NCI-H345 (cell line): ENCODE measurements at regions not wholly inside any gene's neighbourhood (a gene's known extent, or its start where the extent isn't known, plus 50 kb on each side); places are given as distances from the start of the nearest gene placed in this dataset.
A peak's percentile ranks its signal among the peaks of the same experiment; 100 is the strongest.
"Not testable (repeated sequence)": the region's sequence is repeated elsewhere in the genome, so short reads cannot be mapped to it uniquely, and the experiment has no call there.

Source experiments
- DNase-seq: peaks from one replicate; lab custom pipeline; 2025; lab: John Stamatoyannopoulos, UW

GRCh38 chr15:100720406-100720967 is 118.1 kb downstream of the ASB7 start:
- DNase-seq = no peak

GRCh38 chr15:100721758-100722550 is 119.6 kb downstream of the ASB7 start:
- DNase-seq = peak; percentile 73

- no peak for DNase-seq
These were observed 120.3 kb downstream of the ASB7 start for GRCh38 chr15:100722551-100723314.

GRCh38 chr15:100723315-100723801 is 121.0 kb downstream of the ASB7 start:
- DNase-seq = no peak

GRCh38 chr15:100725121-100726069 is 123.0 kb downstream of the ASB7 start:
- DNase-seq = no peak

- DNase-seq = no peak
These were observed 123.7 kb downstream of the ASB7 start for GRCh38 chr15:100726070-100726420.

GRCh38 chr15:100726421-100727190 is 124.2 kb downstream of the ASB7 start:
- DNase-seq = no peak

- no peak for DNase-seq
These were observed 125.0 kb downstream of the ASB7 start for GRCh38 chr15:100727291-100727851.

GRCh38 chr15:100728371-100729201 is 126.2 kb downstream of the ASB7 start:
- no peak for DNase-seq

- DNase-seq = no peak
These were observed 127.1 kb downstream of the ASB7 start for GRCh38 chr15:100729461-100729860.

- DNase-seq = no peak
These were observed 127.7 kb downstream of the ASB7 start for GRCh38 chr15:100730129-100730528.

GRCh38 chr15:100730655-100731266 is 128.4 kb downstream of the ASB7 start:
- DNase-seq = no peak

- no peak for DNase-seq
These were observed 129.1 kb downstream of the ASB7 start for GRCh38 chr15:100731267-100732152.

GRCh38 chr15:100732211-100733055 is 130.0 kb downstream of the ASB7 start:
- no peak for DNase-seq

GRCh38 chr15:100733101-100733842 is 130.9 kb downstream of the ASB7 start:
- no peak for DNase-seq

- DNase-seq = not testable (repeated sequence)
These were observed 131.4 kb downstream of the ASB7 start for GRCh38 chr15:100733843-100734185.

GRCh38 chr15:100734586-100734985 is 132.2 kb downstream of the ASB7 start:
- no peak for DNase-seq
